CD4-positive, alpha-beta T cell (primary cell): ENCODE measurements at regions not wholly inside any gene's neighbourhood (a gene's known extent, or its start where the extent isn't known, plus 50 kb on each side); places are given as distances from the start of the nearest gene placed in this dataset.

ENCODE experiments used
- ATAC-seq: fragments of 200-7000 bp; cut with Tn5 transposase; one replicate; pipeline ENCODE4 v1.10.0; 2022; ENCODE audit warnings: mild to moderate bottlenecking; ENCODE audit not compliant: poor library complexity
- CTCF ChIA-PET: fragments of 350-600 bp; sonication (Branson Sonifier 250); formaldehyde crosslinking; loops from one replicate; lab custom pipeline; 2021; ENCODE audit warnings: antibody characterized with exemption, inconsistent platforms; lab: Charles Lee
- POLR2A ChIA-PET: fragments of 350-600 bp; sonication (Branson Sonifier 250); formaldehyde crosslinking; loops from one replicate; lab custom pipeline; 2021; ENCODE audit warnings: antibody characterized with exemption, inconsistent platforms; lab: Charles Lee
- DNase-seq, 14 experiments: peaks; one replicate each; pipeline ENCODE4 v3.0.0-alpha.2; 2013 to 2020; ENCODE audit warnings: mixed read lengths in 2 of 14
- H3K27ac ChIP-seq, 2 donors: one replicate each; pipeline versions ENCODE4 v1.5.1 to v1.7.0; 2013; ENCODE audit warnings: low read length in 2 of 2, low read depth in 1 of 2, mild to moderate bottlenecking in 1 of 2
- H3K27me3 ChIP-seq, 2 experiments: 1 replicate in 1 of 2; 2 replicates in 1 of 2; pipeline versions ENCODE4 v1.6.1 to v1.7.0; 2013; ENCODE audit warnings: low read length in 2 of 2, control low read depth in 1 of 2, mild to moderate bottlenecking in 1 of 2, moderate library complexity in 1 of 2; ENCODE audit not compliant: insufficient read depth in 2 of 2, control insufficient read depth in 1 of 2
- H3K36me3 ChIP-seq: one replicate; pipeline ENCODE4 v1.6.1; 2013; ENCODE audit warnings: low read length, control low read depth; ENCODE audit not compliant: insufficient read depth
- H3K4me1 ChIP-seq: one replicate; pipeline ENCODE4 v1.6.1; 2013; ENCODE audit warnings: low read length, control low read depth; ENCODE audit not compliant: insufficient read depth
- H3K4me3 ChIP-seq: one replicate; pipeline ENCODE4 v1.5.1; 2013; ENCODE audit warnings: mild to moderate bottlenecking, low read length, moderate library complexity
- H3K9me3 ChIP-seq, 2 experiments: 1 replicate in 1 of 2; 2 replicates in 1 of 2; pipeline versions ENCODE4 v1.6.1 to v1.7.0; 2013; ENCODE audit warnings: low read length in 2 of 2, mild to moderate bottlenecking in 2 of 2, control low read depth in 1 of 2, moderate library complexity in 1 of 2; ENCODE audit not compliant: control insufficient read depth in 1 of 2, insufficient read depth in 1 of 2
- H3K27ac Mint-ChIP-seq: one replicate; pipeline ENCODE4 v1.8.0; 2020; ENCODE audit warnings: mixed read lengths
- H3K27me3 Mint-ChIP-seq: one replicate; pipeline ENCODE4 v1.8.0; 2021; ENCODE audit warnings: mixed read lengths
- H3K36me3 Mint-ChIP-seq: one replicate; pipeline ENCODE4 v1.8.0; 2021; ENCODE audit warnings: low read depth, mixed read lengths
- H3K4me1 Mint-ChIP-seq: one replicate; pipeline ENCODE4 v1.8.0; 2021; ENCODE audit warnings: low read depth, mixed read lengths
- H3K4me3 Mint-ChIP-seq: one replicate; pipeline ENCODE4 v1.8.0; 2020; ENCODE audit warnings: mild to moderate bottlenecking, mixed read lengths
- H3K9me3 Mint-ChIP-seq: one replicate; pipeline ENCODE4 v1.8.0; 2020; ENCODE audit warnings: mixed read lengths
- CTCF ChIP-seq: fragments of 200-600 bp; IDR thresholded peaks from one replicate; pipeline ENCODE4 v1.8.0; 2022; ENCODE audit warnings: antibody characterized with exemption, mild to moderate bottlenecking
- intact Hi-C, 2 experiments: fragments of 100-400 bp; cut with DNase I in 1 of 2; cut with micrococcal nuclease in 1 of 2; formaldehyde crosslinking; loops; one replicate each; pipeline versions ENCODE4 v1.15.1 to v1.9.0; 2023 to 2025; cut with DNase I, micrococcal nuclease

- Mint-ChIP-seq H3K36me3 (no peaks in the 10 kb centered on the region), H3K9me3 (peaks cover 27% of the 10 kb centered on the region), H3K27me3 (peaks cover 35% of the 10 kb centered on the region), H3K4me1 (no peaks in the 10 kb centered on the region), H3K27ac (no peak overlapping the region), H3K4me3 (no peak overlapping the region)
- intact Hi-C loops: no loop called here
- no peak for TF ChIP-seq CTCF
- H3K27me3 ChIP-seq: peaks cover 0 to 3% of the 10 kb centered on the region in 2 experiments
- peaks cover 17 to 21% of the 10 kb centered on the region in 2 experiments for H3K9me3 ChIP-seq
- H3K4me1 ChIP-seq: no peaks in the 10 kb centered on the region
- POLR2A ChIA-PET: no interaction called here
- DNase-seq (no peak), ATAC-seq (no peak)
- H3K4me3 ChIP-seq: no peak overlapping the region
- no peaks in the 10 kb centered on the region for H3K36me3 ChIP-seq
- no peak overlapping the region for H3K27ac ChIP-seq
- CTCF ChIA-PET: interaction anchor here (1.0 kb wide), 1 partner anchor 13 kb away, joined by 3 read pairs; no protein-coding TSS in a partner anchor
Measured at GRCh38 chr11:16632295-16633200, 105.9 kb upstream of the C11orf58 start.

- Mint-ChIP-seq H3K4me3 (no peak overlapping the region), H3K36me3 (no peaks in the 10 kb centered on the region), H3K27ac (no peak overlapping the region), H3K27me3 (peaks cover 47% of the 10 kb centered on the region), H3K4me1 (no peaks in the 10 kb centered on the region), H3K9me3 (peaks cover 28% of the 10 kb centered on the region)
- CTCF ChIA-PET: no interaction called here
- H3K4me3 ChIP-seq: no peak overlapping the region
- intact Hi-C loops: no loop called here
- DNase-seq (no peak), ATAC-seq (no peak)
- H3K4me1 ChIP-seq: no peaks in the 10 kb centered on the region
- H3K27me3 ChIP-seq: peaks cover under 1 to 3% of the 10 kb centered on the region in 2 experiments
- H3K36me3 ChIP-seq: no peaks in the 10 kb centered on the region
- POLR2A ChIA-PET: no interaction called here
- TF ChIP-seq CTCF: no peak
- no peak overlapping the region for H3K27ac ChIP-seq
- peaks cover 14 to 15% of the 10 kb centered on the region in 2 experiments for H3K9me3 ChIP-seq
Measured at GRCh38 chr11:16630651-16631050, 107.8 kb upstream of the C11orf58 start.

DNA sequence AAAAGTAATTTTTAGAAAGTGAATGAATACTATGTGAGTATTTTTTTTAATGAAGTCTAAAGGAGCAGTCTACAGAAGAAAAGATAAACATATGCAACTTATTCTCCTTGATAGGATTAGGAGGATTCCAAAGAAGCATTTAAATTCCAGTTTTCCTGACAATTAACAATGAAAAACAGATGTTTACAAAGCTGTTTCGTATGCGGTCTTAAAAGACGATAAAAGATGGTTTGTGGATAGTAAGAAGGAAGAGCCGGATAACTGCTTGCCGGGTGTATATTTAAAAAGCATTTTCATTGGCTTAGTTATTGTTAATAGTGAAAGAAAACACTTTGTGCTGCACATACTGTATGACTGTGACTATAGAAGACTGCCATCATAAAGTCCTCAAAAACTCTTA, 120.0 kb upstream of the C11orf58 start:
- peaks cover 12% of the 10 kb centered on the region for H3K4me1 ChIP-seq
- ChIA-PET POLR2A (no interaction called here), CTCF (interaction anchor here (1.1 kb wide), 1 partner anchor 12 kb away, joined by 3 read pairs; no protein-coding TSS in a partner anchor)
- peaks cover 12% of the 10 kb centered on the region for H3K4me1 Mint-ChIP-seq
- H3K36me3 Mint-ChIP-seq: no peaks in the 10 kb centered on the region
- ATAC-seq (no peak), DNase-seq (no peak)
- TF ChIP-seq CTCF: no peak
- no peak overlapping the region for H3K4me3 Mint-ChIP-seq
- H3K27me3 Mint-ChIP-seq: peaks cover 60% of the 10 kb centered on the region
- no peaks in the 10 kb centered on the region for H3K36me3 ChIP-seq
- peaks cover 0 to 9% of the 10 kb centered on the region in 2 experiments for H3K9me3 ChIP-seq
- H3K27ac Mint-ChIP-seq: no peak overlapping the region
- intact Hi-C loops: loop anchor here (10.0 kb wide), 3 partner anchors 674 to 1514 kb away; no protein-coding TSS in a partner anchor
- H3K27ac ChIP-seq: no peak overlapping the region
- H3K9me3 Mint-ChIP-seq: peaks cover 3% of the 10 kb centered on the region
- H3K27me3 ChIP-seq: peaks cover 18 to 42% of the 10 kb centered on the region in 2 experiments
- no peak overlapping the region for H3K4me3 ChIP-seq
